Osteoblast (primary cell): ENCODE measurements at regions not wholly inside any gene's neighbourhood (a gene's known extent, or its start where the extent isn't known, plus 50 kb on each side); places are given as distances from the start of the nearest gene placed in this dataset.

Experiments
- DNase-seq: peaks from one replicate; pipeline ENCODE4 v3.0.0; 2011; ENCODE audit warnings: low spot score, mixed read lengths; ENCODE audit not compliant: insufficient read length; ENCODE audit errors: missing footprints
- H2AFZ ChIP-seq: 2 replicates; pipeline ENCODE4 v1.6.0; 2011; ENCODE audit warnings: mild to moderate bottlenecking, low read length
- H3K27ac ChIP-seq: 2 replicates; pipeline ENCODE4 v1.5.1; 2011; ENCODE audit warnings: mild to moderate bottlenecking, low read depth, low read length, moderate library complexity
- H3K27me3 ChIP-seq: 2 replicates; pipeline ENCODE4 v1.6.0; 2012; ENCODE audit warnings: mild to moderate bottlenecking, control low read depth, inconsistent platforms, low read length, moderate library complexity; ENCODE audit not compliant: insufficient read depth
- H3K36me3 ChIP-seq: 2 replicates; pipeline ENCODE4 v1.5.1; 2011; ENCODE audit warnings: mild to moderate bottlenecking, low read length, control low read depth, moderate library complexity; ENCODE audit not compliant: insufficient read depth
- H3K4me1 ChIP-seq: 2 replicates; pipeline ENCODE4 v1.5.1; 2011; ENCODE audit warnings: mild to moderate bottlenecking, low read length, control low read depth, moderate library complexity; ENCODE audit not compliant: insufficient read depth
- H3K4me2 ChIP-seq: 2 replicates; pipeline ENCODE4 v1.6.0; 2011; ENCODE audit warnings: mild to moderate bottlenecking, low read length; ENCODE audit not compliant: insufficient read depth
- H3K4me3 ChIP-seq: fragments of 200-600 bp; sonication (generic); 3 replicates; pipeline ENCODE4 v1.5.1; 2012; ENCODE audit warnings: mild to moderate bottlenecking, low read length, inconsistent platforms; ENCODE audit not compliant: insufficient read depth
- H3K79me2 ChIP-seq: 2 replicates; pipeline ENCODE4 v1.6.0; 2012; ENCODE audit warnings: mild to moderate bottlenecking, low read length, control low read depth, inconsistent platforms; ENCODE audit not compliant: insufficient read depth
- H3K9me3 ChIP-seq: 2 replicates; pipeline ENCODE4 v1.5.1; 2011; ENCODE audit warnings: low read depth, low read length, control low read depth
- H4K20me1 ChIP-seq: 2 replicates; pipeline ENCODE4 v1.6.0; 2012; ENCODE audit warnings: mild to moderate bottlenecking, low read length, control low read depth; ENCODE audit not compliant: insufficient read depth
- CTCF ChIP-seq: IDR thresholded peaks from 2 replicates; pipeline ENCODE4 v1.5.1; 2011; ENCODE audit warnings: mild to moderate bottlenecking, low read depth, low read length, moderate library complexity; ENCODE audit errors: extremely low read depth

- no peaks in the 10 kb centered on the region for H3K27me3 ChIP-seq
- H3K36me3 ChIP-seq: no peaks in the 10 kb centered on the region
- peak; percentile 62 for DNase-seq
- no peaks in the 10 kb centered on the region for H3K9me3 ChIP-seq
- no peaks in the 10 kb centered on the region for H3K4me1 ChIP-seq
- H3K27ac ChIP-seq: no peak overlapping the region
- no peaks in the 10 kb centered on the region for H3K79me2 ChIP-seq
- H3K4me2 ChIP-seq: no peak overlapping the region
- H2AFZ ChIP-seq: no peak overlapping the region
- H4K20me1 ChIP-seq: no peaks in the 10 kb centered on the region
- H3K4me3 ChIP-seq: no peak overlapping the region
- TF ChIP-seq CTCF: no peak
Measured at GRCh38 chr7:57205000-57205399, 72.8 kb upstream of the ZNF479 start.

- no peak for DNase-seq
- H3K79me2 ChIP-seq: no peaks in the 10 kb centered on the region
- H3K27me3 ChIP-seq: no peaks in the 10 kb centered on the region
- no peak overlapping the region for H3K27ac ChIP-seq
- no peak overlapping the region for H2AFZ ChIP-seq
- no peaks in the 10 kb centered on the region for H3K4me1 ChIP-seq
- no peak overlapping the region for H3K4me3 ChIP-seq
- no peak for TF ChIP-seq CTCF
- no peak overlapping the region for H3K4me2 ChIP-seq
- no peaks in the 10 kb centered on the region for H3K9me3 ChIP-seq
- no peaks in the 10 kb centered on the region for H3K36me3 ChIP-seq
- no peaks in the 10 kb centered on the region for H4K20me1 ChIP-seq
Measured at GRCh38 chr7:57207836-57208235, 75.6 kb upstream of the ZNF479 start.

- Histone ChIP-seq H3K79me2 (no peaks in the 10 kb centered on the region), H3K4me3 (no peak overlapping the region), H3K4me1 (no peaks in the 10 kb centered on the region), H3K9me3 (no peaks in the 10 kb centered on the region), H4K20me1 (no peaks in the 10 kb centered on the region), H2AFZ (no peak overlapping the region), H3K36me3 (no peaks in the 10 kb centered on the region), H3K27ac (no peak overlapping the region), H3K27me3 (no peaks in the 10 kb centered on the region), H3K4me2 (no peak overlapping the region)
- DNase-seq: no peak
- TF ChIP-seq CTCF: no peak
Measured at GRCh38 chr7:57210212-57210611, 78.0 kb upstream of the ZNF479 start.

GRCh38 chr7:57210871-57211270 lies 78.6 kb upstream of the ZNF479 start:
- H3K27ac ChIP-seq: no peak overlapping the region
- H3K27me3 ChIP-seq: no peaks in the 10 kb centered on the region
- no peak overlapping the region for H3K4me3 ChIP-seq
- H4K20me1 ChIP-seq: no peaks in the 10 kb centered on the region
- DNase-seq: no peak
- H3K4me1 ChIP-seq: no peaks in the 10 kb centered on the region
- no peaks in the 10 kb centered on the region for H3K79me2 ChIP-seq
- TF ChIP-seq CTCF: no peak
- no peaks in the 10 kb centered on the region for H3K9me3 ChIP-seq
- no peak overlapping the region for H2AFZ ChIP-seq
- no peak overlapping the region for H3K4me2 ChIP-seq
- H3K36me3 ChIP-seq: no peaks in the 10 kb centered on the region
